ENCODE measurements at regions not wholly inside any gene's neighbourhood (a gene's known extent, or its start where the extent isn't known, plus 50 kb on each side); places are given as distances from the start of the nearest gene placed in this dataset.

DNA sequence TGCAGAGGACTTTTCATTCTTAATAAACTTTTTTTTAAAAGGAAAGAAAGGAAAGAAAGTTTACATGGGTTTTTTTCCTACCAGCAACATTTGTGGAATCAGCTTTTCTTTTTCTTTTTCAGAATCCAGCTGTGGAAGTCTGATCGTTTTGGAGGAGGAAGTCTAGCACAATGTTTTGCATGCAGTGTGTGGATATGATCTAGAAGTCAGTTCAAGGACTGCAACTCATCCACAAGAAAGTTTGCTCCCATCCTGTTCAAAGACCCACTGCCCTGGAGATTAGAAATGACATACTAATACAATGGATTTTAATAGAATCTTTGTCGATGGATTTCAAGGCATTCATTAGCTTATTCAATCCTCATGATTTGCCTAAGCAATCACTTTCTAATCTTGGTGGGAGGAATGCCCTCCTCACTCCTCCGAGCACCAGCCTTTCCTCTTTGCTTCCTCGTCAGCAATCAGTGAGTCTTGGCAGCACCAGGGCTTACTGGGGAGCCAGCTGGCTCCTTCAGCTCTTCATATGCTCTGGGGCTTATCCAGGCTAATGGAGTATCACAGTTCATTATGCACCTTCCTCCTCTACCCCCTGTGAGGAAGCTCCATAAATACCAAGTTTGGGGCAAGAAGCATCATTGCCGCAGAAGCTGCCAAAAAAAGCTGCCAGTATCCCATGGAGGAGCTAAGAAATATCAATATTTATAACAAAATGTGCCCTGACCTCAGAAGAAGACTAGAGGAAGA lies 392.3 kb upstream of the PKN2 start:
- TF ChIP-seq, protein P1, sequence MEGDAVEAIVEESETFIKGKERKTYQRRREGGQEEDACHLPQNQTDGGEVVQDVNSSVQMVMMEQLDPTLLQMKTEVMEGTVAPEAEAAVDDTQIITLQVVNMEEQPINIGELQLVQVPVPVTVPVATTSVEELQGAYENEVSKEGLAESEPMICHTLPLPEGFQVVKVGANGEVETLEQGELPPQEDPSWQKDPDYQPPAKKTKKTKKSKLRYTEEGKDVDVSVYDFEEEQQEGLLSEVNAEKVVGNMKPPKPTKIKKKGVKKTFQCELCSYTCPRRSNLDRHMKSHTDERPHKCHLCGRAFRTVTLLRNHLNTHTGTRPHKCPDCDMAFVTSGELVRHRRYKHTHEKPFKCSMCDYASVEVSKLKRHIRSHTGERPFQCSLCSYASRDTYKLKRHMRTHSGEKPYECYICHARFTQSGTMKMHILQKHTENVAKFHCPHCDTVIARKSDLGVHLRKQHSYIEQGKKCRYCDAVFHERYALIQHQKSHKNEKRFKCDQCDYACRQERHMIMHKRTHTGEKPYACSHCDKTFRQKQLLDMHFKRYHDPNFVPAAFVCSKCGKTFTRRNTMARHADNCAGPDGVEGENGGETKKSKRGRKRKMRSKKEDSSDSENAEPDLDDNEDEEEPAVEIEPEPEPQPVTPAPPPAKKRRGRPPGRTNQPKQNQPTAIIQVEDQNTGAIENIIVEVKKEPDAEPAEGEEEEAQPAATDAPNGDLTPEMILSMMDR (IDR thresholded peaks at IDR 0.05 in 8 of 11, conservative IDR thresholded peaks at IDR 0.05 in 3 of 11) = no peak
- TF ChIP-seq POLR2A (IDR thresholded peaks at IDR 0.05) = no peak
- no peak for TF ChIP-seq POLR2AphosphoS5 (IDR thresholded peaks at IDR 0.05)
